ENCODE measurements at regions not wholly inside any gene's neighbourhood (a gene's known extent, or its start where the extent isn't known, plus 50 kb on each side); places are given as distances from the start of the nearest gene placed in this dataset.

GRCh38 chr12:118586433-118586832, 210.1 kb downstream of the SUDS3 start:
- in situ Hi-C loops (cut with MboI; ENCODE audit: low pct_unique_long_range_greater_than_20kb, low sequenced_read_pairs, unreplicated experiment), result no loop called here
- no peak for TF ChIP-seq CTCF (IDR thresholded peaks at IDR 0.05; ENCODE audit: extremely low read depth, insufficient read depth, missing control alignments)

GRCh38 chr12:118589162-118589561, 212.8 kb downstream of the SUDS3 start:
- no peak for DNase-seq (ENCODE audit: low spot score)
- in situ Hi-C loops (cut with MboI; ENCODE audit: low pct_unique_long_range_greater_than_20kb, low sequenced_read_pairs, unreplicated experiment), result no loop called here
- TF ChIP-seq CTCF (IDR thresholded peaks at IDR 0.05; ENCODE audit: extremely low read depth, insufficient read depth, missing control alignments), result no peak

More at GRCh38 chr12:118586433-118586832, 210.1 kb downstream of the SUDS3 start:
- DNase-seq (ENCODE audit: low spot score), result no peak

- in situ Hi-C loops (cut with MboI; ENCODE audit: low pct_unique_long_range_greater_than_20kb, low sequenced_read_pairs, unreplicated experiment), result no loop called here
- no peak for TF ChIP-seq CTCF (IDR thresholded peaks at IDR 0.05; ENCODE audit: extremely low read depth, insufficient read depth, missing control alignments)
- DNase-seq (ENCODE audit: low spot score), result no peak
These were observed 214.2 kb downstream of the SUDS3 start for GRCh38 chr12:118590406-118591150.

- DNase-seq (ENCODE audit: low spot score), result no peak
- in situ Hi-C loops (cut with MboI; ENCODE audit: low pct_unique_long_range_greater_than_20kb, low sequenced_read_pairs, unreplicated experiment), result no loop called here
- TF ChIP-seq CTCF (IDR thresholded peaks at IDR 0.05; ENCODE audit: extremely low read depth, insufficient read depth, missing control alignments), result no peak
These were observed 227.4 kb downstream of the SUDS3 start for GRCh38 chr12:118603610-118604361.

- TF ChIP-seq CTCF (IDR thresholded peaks at IDR 0.05; ENCODE audit: extremely low read depth, insufficient read depth, missing control alignments), result no peak
- DNase-seq (ENCODE audit: low spot score), result no peak
- in situ Hi-C loops (cut with MboI; ENCODE audit: low pct_unique_long_range_greater_than_20kb, low sequenced_read_pairs, unreplicated experiment), result no loop called here
These were observed 230.3 kb downstream of the SUDS3 start for GRCh38 chr12:118606690-118607089.

- in situ Hi-C loops (cut with MboI; ENCODE audit: low pct_unique_long_range_greater_than_20kb, low sequenced_read_pairs, unreplicated experiment), result no loop called here
- no peak for DNase-seq (ENCODE audit: low spot score)
- no peak for TF ChIP-seq CTCF (IDR thresholded peaks at IDR 0.05; ENCODE audit: extremely low read depth, insufficient read depth, missing control alignments)
These were observed 231.5 kb downstream of the SUDS3 start for GRCh38 chr12:118607831-118608230.

Measured in GM13977 (cell line).